Superior temporal gyrus (tissue), 1 donor: ENCODE measurements at regions not wholly inside any gene's neighbourhood (a gene's known extent, or its start where the extent isn't known, plus 50 kb on each side); places are given as distances from the start of the nearest gene placed in this dataset.

Experiments
- DNase-seq: peaks from one replicate; pipeline ENCODE4 v3.0.0-alpha.2; 2016; ENCODE audit errors: extremely low spot score

DNA sequence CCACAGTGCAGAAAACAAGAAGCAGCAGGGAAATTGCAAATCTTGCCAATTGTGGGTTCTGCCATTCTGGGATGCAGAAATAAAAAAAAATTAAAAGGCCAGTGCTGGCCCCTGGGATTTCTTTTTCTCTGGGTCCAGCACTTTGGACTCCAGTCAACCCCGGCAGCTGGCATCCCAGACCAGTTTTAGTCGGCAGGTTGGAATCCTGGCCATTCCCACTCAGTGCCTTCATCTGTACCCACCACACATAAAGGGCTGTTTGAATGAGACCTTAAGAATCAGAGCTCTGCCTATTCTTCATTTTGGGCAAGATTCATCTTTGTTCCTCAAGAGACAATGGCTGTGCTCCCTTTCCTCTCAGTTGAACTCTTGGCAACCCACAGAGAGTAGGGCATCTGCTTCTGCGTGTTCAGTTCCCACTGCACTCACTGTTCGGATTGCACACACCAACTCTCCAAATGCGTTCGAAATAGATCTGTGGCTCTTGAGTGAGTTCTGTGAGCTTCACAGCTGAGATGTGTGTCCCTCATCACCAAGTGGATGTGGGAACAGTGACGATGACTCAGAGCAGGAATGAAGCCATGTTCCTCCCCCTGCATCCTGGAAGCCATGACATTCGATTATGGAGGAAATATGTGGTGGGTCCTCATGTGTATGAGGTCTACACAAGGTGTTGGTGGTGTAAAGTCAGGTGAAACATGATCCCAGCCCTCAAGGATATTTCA is 63.0 kb upstream of the EGFR start:
- DNase-seq, result no peak

DNA sequence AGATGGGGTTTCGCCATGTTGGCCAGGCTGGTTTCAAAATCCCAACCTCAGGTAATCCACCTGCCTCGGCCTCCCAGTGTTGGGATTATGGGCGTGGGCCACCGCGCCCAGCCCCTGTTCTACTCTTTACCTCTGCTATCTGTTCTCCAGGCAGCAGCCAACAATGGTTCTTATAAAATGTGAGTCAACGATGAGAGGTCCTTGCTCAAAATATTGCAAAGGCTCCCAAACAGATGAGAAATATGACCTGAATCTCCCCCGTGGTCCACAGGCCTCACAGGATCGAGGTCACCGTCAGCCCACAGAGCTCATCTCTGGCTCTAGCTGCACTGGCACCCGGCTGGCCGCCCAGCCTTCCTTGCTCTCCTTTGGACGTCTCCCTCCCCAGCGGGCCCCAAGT is 62.0 kb upstream of the EGFR start:
- no peak for DNase-seq

GRCh38 chr7:54960517-54960916 is 58.3 kb upstream of the EGFR start:
- no peak for DNase-seq

- no peak for DNase-seq
These were observed 57.4 kb upstream of the EGFR start for GRCh38 chr7:54961391-54961790.

- no peak for DNase-seq
These were observed 55.7 kb upstream of the EGFR start for GRCh38 chr7:54963155-54963554.

GRCh38 chr7:54964136-54964535 is 54.7 kb upstream of the EGFR start:
- no peak for DNase-seq

- no peak for DNase-seq
These were observed 51.4 kb upstream of the EGFR start for GRCh38 chr7:54967377-54967776.

- DNase-seq, result no peak
These were observed 50.8 kb upstream of the EGFR start for GRCh38 chr7:54968018-54968417.
